ENCODE measurements at regions not wholly inside any gene's neighbourhood (a gene's known extent, or its start where the extent isn't known, plus 50 kb on each side); places are given as distances from the start of the nearest gene placed in this dataset.

DNA sequence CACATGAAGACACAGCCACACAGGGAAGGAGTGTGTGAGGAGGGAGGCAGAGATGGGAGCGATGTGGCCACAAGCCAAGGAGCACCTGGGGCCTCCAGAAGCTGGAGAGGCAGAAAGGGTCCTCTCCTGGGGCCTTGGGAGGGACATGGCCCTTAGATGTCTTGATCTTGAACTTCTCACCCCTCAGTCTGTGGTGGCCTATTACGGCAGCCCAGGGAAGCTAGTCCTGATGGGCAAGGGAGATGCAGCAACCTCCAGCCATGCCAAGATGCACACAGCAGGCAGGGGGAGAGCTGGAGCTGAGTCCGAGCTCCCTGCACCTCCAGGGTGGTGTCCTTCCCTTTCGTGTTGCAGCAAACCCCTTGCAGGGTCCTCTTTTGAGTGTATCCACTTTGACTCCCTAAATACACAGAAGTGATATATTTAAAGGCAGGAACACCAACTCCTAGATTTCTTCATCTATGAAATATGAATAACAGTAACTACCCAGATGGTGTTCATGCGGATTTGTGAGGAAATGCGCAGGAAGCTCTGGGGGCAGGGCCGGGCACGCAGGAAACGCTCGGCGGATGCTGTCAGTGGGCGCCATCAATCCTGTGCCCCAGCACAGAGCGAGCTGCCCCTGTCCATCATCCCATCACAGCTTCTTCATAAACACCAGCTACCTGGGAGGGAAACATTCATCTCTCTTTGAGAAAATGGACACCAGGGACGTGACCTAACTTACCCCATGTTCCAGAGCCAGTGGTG is 230.4 kb upstream of the MYT1L start:
- no peak overlapping the region for H3K4me3 ChIP-seq (ENCODE audit: low read length)
- TF ChIP-seq ZNF274 (IDR thresholded peaks at IDR 0.05; ENCODE audit: low read depth, low read length), result no peak

DNA sequence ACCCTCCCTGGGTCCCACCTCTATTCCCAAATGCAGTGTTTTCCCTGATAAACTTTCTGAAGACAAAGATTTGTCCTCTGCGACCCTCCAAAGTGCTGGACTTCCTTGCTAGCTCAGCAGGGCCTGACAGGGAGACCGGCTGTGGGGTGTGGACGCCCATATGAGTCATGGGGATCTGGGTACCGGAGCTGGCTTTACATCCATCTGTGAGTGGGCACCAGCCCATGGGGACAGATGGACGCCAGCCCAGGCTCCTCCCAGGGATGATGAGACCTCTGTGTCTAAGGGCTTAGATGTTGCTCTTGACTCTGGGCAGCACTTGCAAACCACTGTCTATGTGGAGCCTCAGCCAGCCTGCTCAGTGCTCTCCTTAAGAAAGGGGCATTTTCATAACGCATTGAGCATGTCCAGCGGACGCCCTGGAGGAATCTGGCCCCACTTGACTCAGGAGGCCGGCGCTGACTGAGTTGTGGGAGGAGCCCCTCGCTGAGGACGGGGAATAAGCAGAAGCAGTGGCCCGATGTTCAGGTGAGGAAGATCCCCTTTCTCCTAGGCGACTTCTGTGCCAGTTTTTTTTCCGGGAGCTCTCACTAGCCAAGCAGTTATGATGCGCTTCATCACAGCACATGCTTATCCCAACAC is 229.4 kb upstream of the MYT1L start:
- no peak for TF ChIP-seq ZNF274 (IDR thresholded peaks at IDR 0.05; ENCODE audit: low read depth, low read length)
- H3K4me3 ChIP-seq (ENCODE audit: low read length), result no peak overlapping the region

DNA sequence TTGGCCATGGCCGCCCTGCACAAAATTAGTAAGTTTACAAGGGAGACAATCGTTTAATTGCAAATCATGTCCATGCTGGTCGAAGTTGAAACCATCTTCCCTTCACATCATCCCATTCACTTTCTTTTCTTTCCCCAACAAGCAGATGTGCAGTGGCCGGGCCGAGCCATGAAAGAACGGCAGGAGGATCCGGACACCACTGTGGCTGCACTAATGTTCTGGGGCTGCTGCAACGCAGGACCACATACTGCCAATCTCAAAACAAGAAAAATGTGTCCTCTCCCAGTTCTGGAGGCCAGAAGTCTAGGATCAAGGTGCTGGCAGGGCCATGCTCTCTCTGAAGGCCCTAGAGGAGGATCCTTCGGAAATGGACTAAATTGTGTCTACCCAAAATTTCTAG is 227.4 kb upstream of the MYT1L start:
- no peak for TF ChIP-seq ZNF274 (IDR thresholded peaks at IDR 0.05; ENCODE audit: low read depth, low read length)
- no peak overlapping the region for H3K4me3 ChIP-seq (ENCODE audit: low read length)

DNA sequence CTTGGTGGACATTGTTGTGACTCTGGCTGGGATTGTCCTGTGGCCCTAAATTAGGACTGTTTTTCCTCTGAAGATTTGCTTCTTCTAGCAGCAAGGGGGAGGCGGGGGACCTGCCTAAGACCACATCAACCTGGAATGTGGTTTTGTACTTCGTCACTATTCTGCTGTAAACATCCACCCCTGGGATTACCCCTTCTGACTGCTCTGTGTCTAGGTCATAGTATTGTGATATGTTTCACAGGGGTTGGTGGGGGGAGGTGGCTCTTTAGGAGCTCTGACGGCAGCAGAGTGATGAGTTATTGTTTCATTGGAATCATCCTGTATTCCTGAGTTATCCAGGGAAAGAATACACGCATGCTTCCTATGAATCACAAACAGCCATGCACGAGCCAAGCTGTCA is 226.4 kb upstream of the MYT1L start:
- H3K4me3 ChIP-seq (ENCODE audit: low read length), result no peak overlapping the region

DNA sequence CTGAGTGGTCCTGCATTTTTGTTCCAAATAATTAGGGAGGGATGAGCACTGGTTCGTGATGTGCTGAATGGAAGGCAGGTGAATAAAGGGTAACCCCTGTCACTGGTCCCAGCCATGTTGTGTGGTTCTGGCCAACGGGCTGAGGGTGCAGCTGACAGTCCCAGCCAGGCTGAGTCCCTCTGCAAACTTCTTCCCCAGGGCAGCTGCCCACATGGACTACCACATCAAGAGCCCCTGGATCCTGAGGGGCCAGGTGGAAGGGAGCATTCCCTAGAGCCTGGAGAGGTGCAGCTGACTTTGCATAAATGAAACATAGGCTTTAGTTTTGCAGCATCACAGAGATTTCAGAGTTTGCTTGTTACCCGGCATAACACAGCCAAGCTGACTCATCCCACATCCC is 219.8 kb upstream of the MYT1L start:
- TF ChIP-seq ZNF274 (IDR thresholded peaks at IDR 0.05; ENCODE audit: low read depth, low read length), result no peak
- H3K4me3 ChIP-seq (ENCODE audit: low read length), result no peak overlapping the region

More for the DNA sequence above, 226.4 kb upstream of the MYT1L start:
- TF ChIP-seq ZNF274 (IDR thresholded peaks at IDR 0.05; ENCODE audit: low read depth, low read length), result no peak

DNA sequence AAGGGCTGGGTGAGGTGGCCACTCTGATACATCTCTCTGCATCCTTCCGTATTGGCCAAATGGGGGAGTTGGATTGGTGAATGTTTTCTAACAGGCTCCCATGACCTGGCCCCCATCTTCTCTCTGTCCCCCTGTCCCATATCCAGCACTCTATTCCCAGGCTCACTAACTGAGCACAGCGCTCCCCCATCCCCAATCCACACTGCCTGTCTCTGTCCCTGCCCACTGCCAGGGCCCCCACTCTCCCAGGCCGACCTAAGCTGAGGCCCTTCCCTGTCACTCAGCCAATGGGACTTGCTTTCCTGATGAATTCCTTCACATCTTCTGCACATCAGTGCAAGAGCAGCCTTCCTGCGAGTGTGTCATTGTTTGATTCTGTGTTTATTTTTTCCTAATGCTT is 216.8 kb upstream of the MYT1L start:
- no peak for TF ChIP-seq ZNF274 (IDR thresholded peaks at IDR 0.05; ENCODE audit: low read depth, low read length)
- no peak overlapping the region for H3K4me3 ChIP-seq (ENCODE audit: low read length)

DNA sequence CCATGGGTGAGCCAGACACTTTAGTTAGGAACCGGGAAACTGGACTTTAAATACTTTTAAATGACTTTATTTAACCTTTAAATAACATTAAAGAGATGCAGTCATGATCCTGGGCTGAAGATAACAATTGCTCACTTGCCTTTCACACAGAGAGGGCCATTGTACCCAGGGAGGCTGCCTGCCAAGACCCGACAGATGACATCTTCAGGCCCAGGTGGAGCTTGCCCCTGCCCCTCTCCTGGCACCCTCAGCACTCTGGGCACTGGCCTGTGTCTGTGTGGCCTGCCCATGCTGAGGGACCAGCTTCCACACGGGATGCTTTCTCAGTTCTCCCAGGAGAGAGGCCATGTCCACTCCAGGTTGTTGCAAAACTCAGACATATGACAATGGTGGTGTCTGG is 216.4 kb upstream of the MYT1L start:
- no peak overlapping the region for H3K4me3 ChIP-seq (ENCODE audit: low read length)
- no peak for TF ChIP-seq ZNF274 (IDR thresholded peaks at IDR 0.05; ENCODE audit: low read depth, low read length)

DNA sequence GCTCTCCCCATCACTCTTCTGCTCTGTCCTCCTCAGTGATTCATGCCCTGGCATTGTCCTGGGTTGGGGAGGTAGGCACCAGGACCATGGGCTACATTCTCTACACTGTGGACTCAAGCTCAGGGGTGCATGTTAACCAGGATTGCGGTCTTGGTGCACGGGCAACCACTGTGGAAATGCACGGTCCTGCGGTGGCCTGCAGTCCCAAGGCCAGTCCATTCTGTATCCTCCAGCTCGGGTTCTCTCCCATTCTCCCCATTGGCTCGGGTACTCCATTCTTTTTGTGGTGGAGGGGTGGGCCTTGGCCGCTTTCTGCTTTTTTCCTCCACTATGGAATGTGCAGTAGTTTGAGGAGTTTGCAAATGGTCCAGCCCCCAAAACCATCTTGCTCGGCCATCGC is 215.0 kb upstream of the MYT1L start:
- TF ChIP-seq ZNF274 (IDR thresholded peaks at IDR 0.05; ENCODE audit: low read depth, low read length), result no peak
- no peak overlapping the region for H3K4me3 ChIP-seq (ENCODE audit: low read length)

DNA sequence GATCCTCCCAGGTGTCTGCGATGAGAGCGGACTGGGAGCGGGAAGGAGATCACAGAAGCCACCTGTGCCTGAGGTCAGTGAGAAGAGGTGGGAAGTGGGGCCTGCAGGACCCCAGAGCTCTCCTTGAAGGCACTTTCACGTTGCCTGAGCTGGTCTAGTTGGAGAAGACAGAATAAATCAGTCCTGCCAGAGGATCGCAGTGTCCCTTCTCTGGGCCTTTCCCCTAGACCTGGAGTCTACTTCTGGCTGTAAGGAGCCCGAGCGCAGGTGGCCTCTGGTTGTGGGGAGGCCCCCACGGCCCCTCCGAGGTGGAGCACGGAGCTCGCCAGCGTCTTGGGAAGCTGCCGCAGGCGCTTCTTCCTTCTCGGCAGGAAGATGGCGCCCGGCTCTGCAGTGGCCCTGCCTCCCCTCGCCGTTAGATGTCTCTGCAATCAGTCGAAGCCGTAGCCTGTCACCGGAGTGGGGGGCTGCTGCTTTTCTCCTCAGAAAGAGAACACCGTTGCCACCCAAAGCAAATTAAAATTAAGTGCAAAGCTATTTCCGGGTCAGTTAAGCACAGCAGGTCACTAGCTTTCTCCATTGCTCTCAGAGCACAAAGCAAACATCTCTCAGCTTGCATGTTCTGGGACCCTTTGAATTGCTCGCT is 212.0 kb upstream of the MYT1L start:
- no peak for TF ChIP-seq ZNF274 (IDR thresholded peaks at IDR 0.05; ENCODE audit: low read depth, low read length)

DNA sequence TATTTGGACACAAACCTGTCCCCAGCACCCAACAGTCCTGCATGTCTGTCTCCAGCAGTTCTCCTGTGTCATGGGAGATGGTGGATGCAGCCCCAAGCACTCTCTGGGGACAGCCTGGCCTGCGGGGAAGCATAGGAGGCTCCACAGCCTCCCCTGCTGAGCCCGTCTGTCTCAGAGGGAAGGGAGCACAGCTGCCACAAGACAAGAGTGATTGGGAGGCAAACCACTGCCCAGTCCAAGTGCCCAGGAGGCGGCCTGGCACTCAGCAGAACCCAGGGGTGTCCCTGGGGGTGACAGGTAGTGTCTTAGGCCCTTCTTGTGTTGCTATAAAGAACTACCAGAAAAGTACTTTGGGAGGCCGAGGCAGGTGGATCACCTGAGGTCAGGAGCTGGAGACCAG is 211.2 kb upstream of the MYT1L start:
- no peak for TF ChIP-seq ZNF274 (IDR thresholded peaks at IDR 0.05; ENCODE audit: low read depth, low read length)
- H3K4me3 ChIP-seq (ENCODE audit: low read length), result no peak overlapping the region

More for the DNA sequence above, 212.0 kb upstream of the MYT1L start:
- no peak overlapping the region for H3K4me3 ChIP-seq (ENCODE audit: low read length)

DNA sequence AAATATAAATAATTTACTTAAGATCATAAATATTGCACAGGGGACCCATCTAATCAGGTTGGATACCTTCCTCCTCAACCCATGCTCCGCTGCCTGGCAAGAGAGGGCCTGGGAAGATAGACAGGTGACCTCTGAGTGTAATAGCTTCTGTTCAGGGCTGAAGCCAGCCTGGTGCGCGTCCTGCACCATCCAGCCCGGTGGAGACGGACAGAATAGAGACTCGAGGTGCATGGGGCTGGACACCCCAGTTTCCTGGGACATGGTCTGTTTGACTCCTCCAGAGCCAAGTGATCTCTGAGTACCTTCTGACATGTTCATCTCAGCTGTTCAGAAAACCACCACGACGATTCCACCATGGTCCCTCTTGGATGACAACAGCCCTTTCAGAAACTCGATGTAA is 209.3 kb upstream of the MYT1L start:
- no peak for TF ChIP-seq ZNF274 (IDR thresholded peaks at IDR 0.05; ENCODE audit: low read depth, low read length)
- H3K4me3 ChIP-seq (ENCODE audit: low read length), result no peak overlapping the region

DNA sequence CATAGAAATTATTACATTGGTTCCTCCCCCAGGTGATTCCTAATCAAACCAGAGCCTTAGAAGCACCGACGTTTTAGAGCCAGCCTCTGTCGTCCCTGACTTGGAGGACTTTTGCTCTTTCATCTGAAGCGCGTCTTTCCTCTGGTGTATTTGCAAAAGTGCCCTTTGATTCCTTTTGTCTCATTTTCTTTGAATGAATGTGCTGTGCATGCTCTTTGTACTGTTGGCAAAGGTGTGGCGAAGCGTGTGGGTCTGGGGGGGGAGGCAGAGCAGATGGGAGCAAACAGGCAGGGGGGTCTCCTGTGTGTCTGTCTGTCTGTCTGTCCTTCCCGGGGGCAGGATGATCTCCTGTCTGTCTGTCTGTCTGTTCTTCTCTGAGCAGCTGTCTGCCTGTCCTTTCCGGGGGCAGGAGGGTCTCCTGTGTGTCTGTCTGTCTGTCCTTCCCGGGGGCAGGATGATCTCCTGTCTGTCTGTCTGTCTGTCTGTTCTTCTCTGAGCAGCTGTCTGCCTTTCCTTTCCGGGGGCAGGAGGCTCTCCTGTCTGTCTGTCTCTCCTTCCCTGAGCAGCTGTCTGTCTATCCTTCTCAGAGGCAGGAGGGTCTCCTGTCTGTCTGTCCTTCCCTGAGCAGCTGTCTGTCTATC is 205.5 kb upstream of the MYT1L start:
- no peak overlapping the region for H3K4me3 ChIP-seq (ENCODE audit: low read length)
- no peak for TF ChIP-seq ZNF274 (IDR thresholded peaks at IDR 0.05; ENCODE audit: low read depth, low read length)

DNA sequence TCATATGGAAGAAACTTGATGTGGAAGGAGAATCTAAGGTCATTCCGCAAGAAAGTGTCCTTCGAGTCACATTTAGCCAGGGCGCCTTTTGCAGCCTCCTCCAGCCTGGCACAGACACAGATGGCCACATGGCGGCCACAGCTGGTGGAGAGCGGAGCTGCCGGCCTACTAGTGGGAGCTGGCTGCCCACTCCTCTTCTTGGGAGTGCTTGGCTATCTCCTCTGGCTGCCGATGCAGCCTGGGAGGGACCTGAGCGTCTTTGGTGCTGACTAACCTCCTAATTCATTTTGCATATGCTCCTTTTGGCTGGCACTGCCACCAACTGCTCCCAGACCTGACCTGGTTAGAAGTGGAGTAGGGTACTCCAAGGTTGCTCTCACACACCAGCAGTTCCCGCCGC is 199.3 kb upstream of the MYT1L start:
- H3K4me3 ChIP-seq (ENCODE audit: low read length), result no peak overlapping the region
- TF ChIP-seq ZNF274 (IDR thresholded peaks at IDR 0.05; ENCODE audit: low read depth, low read length), result no peak

DNA sequence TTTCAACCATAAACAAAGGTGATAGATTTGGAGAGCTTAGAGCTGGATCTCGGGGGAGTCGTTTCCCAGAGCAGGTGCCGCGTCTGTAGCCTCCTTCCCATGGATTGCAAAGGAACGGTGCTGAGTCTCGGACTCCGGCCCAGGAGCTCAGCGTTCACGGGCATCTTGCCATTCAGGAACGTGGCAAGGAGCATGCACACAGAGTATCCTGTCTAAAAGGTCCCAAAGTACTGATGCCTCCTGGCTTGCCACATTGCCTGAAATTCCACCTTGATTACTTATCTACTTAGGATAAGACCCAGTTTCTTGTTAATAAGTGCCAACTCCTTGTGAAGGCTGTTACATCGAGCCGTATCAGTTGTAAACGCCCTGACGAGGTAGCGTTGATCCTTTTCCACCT is 197.8 kb upstream of the MYT1L start:
- H3K4me3 ChIP-seq (ENCODE audit: low read length), result no peak overlapping the region
- TF ChIP-seq ZNF274 (IDR thresholded peaks at IDR 0.05; ENCODE audit: low read depth, low read length), result no peak

DNA sequence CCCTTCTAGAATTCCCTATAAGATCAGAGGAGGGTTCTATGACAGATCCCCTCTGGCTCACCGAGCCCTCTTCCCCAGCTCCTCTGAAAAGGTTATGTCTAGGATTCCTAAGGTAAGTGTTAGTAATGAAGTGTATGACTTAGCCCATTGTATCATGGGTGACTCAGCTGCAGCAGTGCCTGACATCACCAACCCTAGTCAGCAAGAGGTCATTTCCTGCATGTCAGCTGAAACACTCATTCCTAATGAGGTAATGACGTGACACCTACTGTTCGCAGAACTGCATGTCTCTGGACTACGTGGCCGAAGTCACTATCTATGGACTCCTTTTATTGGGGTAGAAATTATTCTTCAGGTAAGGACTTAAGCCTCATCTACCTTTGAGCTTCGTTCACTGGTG is 196.1 kb upstream of the MYT1L start:
- no peak overlapping the region for H3K4me3 ChIP-seq (ENCODE audit: low read length)
- no peak for TF ChIP-seq ZNF274 (IDR thresholded peaks at IDR 0.05; ENCODE audit: low read depth, low read length)
